ENCODE measurements at regions not wholly inside any gene's neighbourhood (a gene's known extent, or its start where the extent isn't known, plus 50 kb on each side); places are given as distances from the start of the nearest gene placed in this dataset.

DNA sequence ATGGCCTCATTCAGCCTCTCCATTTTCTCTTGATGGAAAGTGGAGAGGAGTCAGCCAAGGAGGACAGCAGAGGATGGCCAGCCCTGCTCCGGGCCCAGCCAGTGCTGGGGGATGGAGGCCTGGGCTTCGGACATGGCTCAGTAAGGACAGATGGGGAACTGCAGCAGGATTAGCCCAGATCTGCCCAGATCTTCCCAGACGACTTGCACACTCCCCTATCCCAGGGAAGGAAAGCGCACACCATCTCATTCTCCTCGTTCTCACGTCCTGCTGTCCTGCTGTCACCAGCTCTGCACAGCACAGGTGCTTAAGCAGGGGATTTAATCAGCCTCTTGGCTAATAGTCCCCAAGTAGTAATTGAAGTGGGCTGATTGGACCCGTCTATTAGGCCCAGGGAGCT lies 100.2 kb upstream of the SDK2 start:
- TF ChIP-seq, protein P1, sequence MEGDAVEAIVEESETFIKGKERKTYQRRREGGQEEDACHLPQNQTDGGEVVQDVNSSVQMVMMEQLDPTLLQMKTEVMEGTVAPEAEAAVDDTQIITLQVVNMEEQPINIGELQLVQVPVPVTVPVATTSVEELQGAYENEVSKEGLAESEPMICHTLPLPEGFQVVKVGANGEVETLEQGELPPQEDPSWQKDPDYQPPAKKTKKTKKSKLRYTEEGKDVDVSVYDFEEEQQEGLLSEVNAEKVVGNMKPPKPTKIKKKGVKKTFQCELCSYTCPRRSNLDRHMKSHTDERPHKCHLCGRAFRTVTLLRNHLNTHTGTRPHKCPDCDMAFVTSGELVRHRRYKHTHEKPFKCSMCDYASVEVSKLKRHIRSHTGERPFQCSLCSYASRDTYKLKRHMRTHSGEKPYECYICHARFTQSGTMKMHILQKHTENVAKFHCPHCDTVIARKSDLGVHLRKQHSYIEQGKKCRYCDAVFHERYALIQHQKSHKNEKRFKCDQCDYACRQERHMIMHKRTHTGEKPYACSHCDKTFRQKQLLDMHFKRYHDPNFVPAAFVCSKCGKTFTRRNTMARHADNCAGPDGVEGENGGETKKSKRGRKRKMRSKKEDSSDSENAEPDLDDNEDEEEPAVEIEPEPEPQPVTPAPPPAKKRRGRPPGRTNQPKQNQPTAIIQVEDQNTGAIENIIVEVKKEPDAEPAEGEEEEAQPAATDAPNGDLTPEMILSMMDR (IDR thresholded peaks at IDR 0.05) = no peak
- TF ChIP-seq POLR2A (IDR thresholded peaks at IDR 0.05) = no peak

All from right lobe of liver (tissue), 4 donors.